Vagina (tissue), 2 donors: ENCODE measurements at regions not wholly inside any gene's neighbourhood (a gene's known extent, or its start where the extent isn't known, plus 50 kb on each side); places are given as distances from the start of the nearest gene placed in this dataset.

Source experiments
- POLR2A ChIP-seq, 2 donors: fragments of 450-650 bp; IDR thresholded peaks; one replicate each; pipeline ENCODE4 v1.6.1; 2017; ENCODE audit warnings: antibody characterized with exemption in 2 of 2, mild to moderate bottlenecking in 2 of 2, moderate library complexity in 2 of 2
- POLR2AphosphoS5 ChIP-seq, 2 donors: sonication (generic); formaldehyde crosslinking; IDR thresholded peaks; one replicate each; pipeline ENCODE4 v1.9.0; 2017; ENCODE audit warnings: antibody characterized with exemption in 2 of 2, mild to moderate bottlenecking in 2 of 2, low read depth in 1 of 2; ENCODE audit not compliant: insufficient read depth in 1 of 2
- TF ChIP-seq, protein P1 (sequence below), 3 experiments: fragments of 450-650 bp in 2 of 3; fragments of 200-600 bp in 1 of 3; sonication (generic) in 1 of 3; IDR thresholded peaks; one replicate each; pipeline ENCODE4 v1.5.1; 2017 to 2019; ENCODE audit warnings: antibody characterized with exemption in 3 of 3, mild to moderate bottlenecking in 2 of 3, moderate library complexity in 2 of 3

DNA sequence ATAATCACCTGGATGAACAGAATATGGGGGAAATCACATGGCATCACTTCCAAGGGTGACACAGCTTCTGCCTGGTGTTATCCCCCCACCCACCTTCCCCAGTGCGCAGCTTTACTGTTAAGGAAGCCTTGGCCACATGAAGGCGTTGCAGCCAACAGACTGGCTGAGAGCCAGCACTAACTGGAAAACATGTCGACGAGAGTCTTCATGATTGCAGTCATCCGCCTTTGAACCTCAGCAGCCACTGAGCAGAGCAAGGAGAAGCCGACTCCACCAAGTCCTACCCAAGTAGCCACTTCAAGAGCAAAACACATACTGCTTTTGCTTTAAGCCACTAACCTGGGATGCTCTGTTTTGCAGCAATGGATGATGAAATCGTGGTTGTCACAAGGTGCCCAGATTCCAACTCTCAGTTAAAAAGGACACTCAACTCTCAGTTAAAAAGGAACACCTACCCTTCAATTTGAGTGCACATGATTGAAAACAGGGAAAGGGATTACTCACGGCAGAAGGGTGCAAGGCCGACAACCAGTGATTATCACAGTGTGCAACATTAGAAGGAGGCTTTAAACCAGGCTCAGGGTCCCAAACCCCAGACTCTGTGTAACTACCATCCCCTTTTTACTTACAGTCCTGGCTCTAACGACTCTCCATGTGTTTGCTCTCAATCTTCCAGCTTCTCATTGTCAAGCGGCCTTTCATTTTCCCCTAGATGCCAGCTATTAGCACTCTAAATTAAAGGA lies 149.1 kb downstream of the KLF12 start:
- TF ChIP-seq, protein P1, sequence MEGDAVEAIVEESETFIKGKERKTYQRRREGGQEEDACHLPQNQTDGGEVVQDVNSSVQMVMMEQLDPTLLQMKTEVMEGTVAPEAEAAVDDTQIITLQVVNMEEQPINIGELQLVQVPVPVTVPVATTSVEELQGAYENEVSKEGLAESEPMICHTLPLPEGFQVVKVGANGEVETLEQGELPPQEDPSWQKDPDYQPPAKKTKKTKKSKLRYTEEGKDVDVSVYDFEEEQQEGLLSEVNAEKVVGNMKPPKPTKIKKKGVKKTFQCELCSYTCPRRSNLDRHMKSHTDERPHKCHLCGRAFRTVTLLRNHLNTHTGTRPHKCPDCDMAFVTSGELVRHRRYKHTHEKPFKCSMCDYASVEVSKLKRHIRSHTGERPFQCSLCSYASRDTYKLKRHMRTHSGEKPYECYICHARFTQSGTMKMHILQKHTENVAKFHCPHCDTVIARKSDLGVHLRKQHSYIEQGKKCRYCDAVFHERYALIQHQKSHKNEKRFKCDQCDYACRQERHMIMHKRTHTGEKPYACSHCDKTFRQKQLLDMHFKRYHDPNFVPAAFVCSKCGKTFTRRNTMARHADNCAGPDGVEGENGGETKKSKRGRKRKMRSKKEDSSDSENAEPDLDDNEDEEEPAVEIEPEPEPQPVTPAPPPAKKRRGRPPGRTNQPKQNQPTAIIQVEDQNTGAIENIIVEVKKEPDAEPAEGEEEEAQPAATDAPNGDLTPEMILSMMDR (IDR thresholded peaks at IDR 0.05), result no peak
- TF ChIP-seq POLR2A (IDR thresholded peaks at IDR 0.05) (no peak), POLR2AphosphoS5 (IDR thresholded peaks at IDR 0.05; ENCODE audit: insufficient read depth in 1 of 2, low read depth in 1 of 2) (no peak)
